Fibroblast of gingiva (primary cell): ENCODE measurements at regions not wholly inside any gene's neighbourhood (a gene's known extent, or its start where the extent isn't known, plus 50 kb on each side); places are given as distances from the start of the nearest gene placed in this dataset.

Source experiments
- DNase-seq: peaks from one replicate; pipeline ENCODE4 v3.0.0-alpha.2; 2011; ENCODE audit warnings: low read depth

DNA sequence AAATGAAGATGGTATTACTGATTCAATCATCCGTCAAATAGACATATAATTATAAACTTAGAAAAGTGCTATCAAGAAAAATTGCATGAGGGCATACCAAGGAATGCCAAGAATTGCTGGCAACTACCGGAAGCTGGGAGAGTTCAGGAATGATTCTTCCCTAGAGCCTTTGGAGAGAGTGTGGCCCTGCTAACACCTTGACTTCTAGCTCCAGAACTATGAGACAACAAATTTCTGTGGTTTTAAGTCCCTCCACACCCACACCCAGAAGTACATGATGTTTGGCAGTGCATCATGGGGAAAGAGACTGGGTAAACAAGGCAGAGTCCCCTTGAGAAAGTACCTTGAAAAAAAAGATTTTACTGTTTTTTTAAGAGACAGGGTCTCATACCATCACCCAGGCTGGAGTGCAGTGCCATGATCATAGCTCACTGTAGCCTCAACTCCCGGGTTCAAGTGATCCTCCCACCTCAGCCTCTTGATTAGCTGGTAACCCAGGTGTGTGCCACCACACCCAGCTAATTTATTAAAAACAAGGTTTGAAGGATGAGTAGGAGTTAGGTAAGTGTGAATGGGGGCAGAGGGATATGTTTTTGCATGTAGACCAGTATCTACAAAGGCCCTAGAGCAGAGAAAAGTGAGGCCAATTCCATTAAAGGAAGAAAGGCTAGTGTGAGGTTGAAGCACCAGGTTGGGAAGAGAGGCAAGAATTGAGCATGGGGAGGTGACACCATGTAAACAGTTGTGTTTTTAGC is 53.1 kb downstream of the GSX2 start:
- no peak for DNase-seq

DNA sequence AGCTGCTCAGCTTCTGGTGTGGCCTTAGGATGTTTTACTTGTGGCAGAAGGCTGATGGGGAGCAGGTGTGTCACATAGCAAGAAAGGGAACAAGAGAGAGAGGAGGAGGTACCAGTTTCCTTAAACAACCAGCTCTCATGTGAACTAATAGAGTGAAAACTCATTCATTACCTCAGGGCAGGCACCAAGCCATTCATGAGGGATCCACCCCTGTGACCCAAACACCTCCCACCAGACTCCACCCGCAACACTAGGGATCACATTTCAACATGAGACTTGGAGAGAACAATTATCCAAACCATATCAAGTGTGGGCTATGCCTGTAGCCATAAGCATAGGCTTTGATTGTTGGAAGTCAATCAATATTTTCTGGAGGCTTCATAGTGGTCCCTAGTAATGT is 56.0 kb downstream of the GSX2 start:
- DNase-seq: no peak

DNA sequence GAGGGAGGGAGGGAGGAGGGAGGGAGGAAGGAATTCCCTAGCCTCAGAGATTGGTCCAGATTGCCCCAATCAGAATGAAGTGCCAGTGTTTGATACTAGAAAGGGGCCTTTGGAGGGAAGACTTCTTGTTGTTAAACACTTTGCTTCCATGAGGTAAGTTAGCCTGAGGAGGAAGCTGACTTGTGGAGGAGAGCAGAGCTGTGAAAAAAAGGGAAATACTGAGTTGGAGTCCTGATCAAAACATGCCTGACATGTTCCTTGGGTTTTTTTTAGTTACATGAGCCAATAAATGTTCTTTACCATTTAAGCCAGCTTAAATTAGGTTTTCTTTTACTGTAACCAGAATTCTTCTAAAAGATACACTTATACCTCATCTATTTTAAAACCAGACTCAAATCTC is 57.6 kb downstream of the GSX2 start:
- DNase-seq: no peak

DNA sequence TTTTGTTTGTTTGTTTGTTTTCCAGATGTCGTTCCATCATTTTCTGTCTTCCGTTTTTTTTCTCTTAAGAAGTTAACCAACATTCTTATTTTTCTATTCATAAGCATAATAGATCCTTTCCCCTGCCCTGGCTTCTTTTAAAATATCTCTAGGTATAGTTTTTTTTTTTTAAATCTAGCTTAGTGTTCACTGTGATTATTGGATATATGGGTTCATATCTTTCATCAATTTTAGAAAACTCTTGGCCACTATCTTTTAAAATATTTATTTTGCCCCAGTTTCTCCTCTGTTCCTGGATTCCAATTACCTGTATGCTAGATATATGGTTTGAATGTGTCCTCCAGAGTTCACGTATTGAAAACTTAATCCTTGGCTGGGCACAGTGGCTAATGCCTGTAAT is 59.6 kb downstream of the GSX2 start:
- no peak for DNase-seq

DNA sequence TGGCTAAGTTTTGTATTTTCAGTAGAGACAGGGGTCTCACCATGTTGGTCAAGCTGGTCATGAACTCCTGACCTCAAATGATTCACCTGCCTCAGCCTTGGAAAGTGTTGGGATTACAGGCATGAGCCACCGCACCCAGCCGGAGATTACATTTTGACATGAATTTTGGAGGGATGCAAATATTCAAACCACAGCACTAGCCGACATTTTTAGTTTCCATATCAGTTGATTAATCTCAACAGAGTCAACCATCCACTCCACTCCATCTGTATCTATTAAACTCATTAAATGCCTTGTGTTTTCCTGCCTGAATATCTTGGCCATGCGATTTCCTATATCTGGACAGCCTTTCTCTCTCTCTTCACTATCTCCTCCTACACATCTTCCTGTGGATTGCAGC is 64.1 kb upstream of the PDGFRA start:
- DNase-seq: no peak

DNA sequence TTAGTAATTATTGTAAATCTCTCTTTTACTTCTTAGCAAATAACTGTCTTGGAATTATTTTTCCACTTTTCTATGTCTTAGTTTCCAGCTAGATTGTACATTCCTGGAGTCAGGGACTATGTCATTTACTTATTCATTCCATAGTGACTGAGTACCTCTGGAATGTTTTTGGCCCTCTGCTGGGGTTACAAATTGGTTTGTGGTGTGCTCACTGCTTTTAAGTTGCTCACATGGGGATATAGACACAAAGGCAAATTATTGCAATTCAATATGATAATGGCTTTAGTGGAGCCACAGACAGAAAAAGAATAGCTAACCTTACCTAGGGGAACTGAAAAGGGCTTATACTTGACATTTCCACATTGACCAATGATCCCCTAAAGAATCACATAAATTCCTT is 63.7 kb upstream of the PDGFRA start:
- peak; percentile 90 for DNase-seq

DNA sequence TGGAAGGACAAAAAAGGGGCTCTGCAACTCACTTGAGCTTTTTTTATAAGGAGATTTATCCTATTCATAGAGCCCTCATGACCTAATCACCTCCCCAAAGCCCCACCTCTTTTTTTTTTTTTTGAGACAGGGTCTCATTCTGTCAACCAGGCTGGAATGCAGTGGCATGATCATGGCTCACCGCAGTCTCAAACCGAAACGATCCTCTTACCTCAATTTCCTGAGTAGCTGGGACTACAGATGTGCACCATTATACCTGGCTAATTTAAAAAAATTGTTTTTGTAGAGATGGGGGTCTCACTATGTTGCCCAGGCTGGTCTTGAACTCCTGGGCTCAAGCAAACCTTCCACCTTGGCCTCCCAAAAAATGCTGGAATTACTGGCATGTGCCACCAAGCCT is 61.6 kb upstream of the PDGFRA start:
- DNase-seq: no peak

DNA sequence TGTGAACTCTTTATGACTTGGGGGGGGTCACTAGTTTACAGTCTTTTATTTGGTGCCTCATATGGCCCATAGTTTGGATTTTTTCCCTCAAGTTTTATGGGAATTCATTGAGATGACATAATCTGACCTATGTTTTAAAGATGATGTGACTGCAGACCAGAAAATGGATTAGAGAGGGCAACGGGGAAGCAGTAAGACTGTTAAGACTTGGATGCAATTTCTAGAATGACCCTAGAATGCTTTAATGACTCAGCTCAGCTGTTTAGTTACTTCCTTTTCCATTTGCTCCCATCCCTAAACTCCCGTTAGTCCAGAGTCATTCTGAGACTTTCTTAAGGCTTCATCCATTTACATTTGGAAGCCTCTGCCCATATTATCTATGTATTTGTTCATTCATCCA is 59.9 kb upstream of the PDGFRA start:
- no peak for DNase-seq

DNA sequence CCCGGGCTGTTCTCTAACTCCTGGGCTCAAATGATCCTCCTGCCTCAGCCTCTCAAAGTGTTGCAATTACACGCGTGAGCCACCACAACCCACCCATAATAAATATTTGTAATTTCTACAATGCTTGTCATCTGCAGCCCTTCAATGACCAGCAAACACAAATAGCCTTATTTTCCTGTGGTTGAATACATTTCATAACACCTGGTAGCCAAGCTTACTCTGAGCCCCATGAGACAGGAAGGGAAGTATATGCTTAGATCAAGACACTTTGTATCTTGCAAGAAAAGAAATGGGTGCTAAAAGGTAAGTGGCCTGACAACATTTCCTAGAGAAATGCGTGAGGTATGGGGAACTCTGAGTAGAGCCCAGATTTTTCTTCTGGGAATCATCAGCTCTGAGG is 56.9 kb upstream of the PDGFRA start:
- DNase-seq: no peak

DNA sequence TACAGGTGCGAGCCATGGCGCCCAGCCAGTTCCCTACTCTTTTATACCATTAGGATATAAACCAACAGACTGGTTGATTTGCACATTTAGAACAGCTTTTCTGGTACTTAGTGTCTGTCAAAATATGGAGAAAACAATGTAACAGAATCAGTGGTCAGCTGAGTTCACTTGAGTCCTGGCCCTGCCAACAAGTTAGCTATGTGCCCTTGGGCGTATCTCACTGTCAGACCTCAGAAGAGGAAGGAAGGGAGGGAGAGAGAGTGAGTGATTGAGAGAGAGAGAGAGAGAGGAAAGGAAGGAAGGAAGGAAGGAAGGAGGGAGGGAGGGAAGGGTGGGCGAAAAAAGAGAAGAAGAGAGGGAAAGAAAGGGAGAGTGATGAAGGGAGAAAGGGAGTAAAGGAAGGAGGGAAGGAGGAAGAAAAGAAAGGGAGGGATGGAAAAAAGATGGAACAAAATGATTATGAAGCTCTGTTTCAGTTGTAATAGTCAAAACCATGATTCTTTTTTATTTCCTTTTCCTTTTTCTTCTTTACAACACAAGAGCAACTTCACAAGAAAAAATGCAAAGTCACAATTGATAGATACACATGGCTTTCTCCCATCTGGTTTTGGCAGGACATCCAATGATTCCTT is 55.7 kb upstream of the PDGFRA start:
- DNase-seq: peak; percentile 32

DNA sequence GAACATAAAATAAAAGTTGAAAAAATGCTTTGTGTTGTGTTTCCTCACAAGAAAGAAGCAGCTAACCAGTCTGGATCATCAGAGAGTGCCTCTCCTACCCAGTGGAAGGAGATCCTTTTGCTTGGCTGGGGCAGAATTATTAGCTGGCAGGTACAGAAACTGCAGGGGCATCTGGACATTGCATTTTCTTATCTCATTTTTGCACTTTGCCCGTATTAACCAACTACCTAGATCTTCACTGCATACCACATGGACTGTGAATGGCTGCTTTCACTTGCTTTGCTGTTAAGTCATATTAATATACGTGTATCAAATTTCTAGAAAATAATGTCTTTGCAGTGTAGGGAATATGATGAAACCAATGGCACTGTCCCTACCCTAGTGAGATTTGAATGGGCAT is 52.9 kb upstream of the PDGFRA start:
- DNase-seq: no peak
